NCI-H2227 (cell line): ENCODE measurements at regions not wholly inside any gene's neighbourhood (a gene's known extent, or its start where the extent isn't known, plus 50 kb on each side); places are given as distances from the start of the nearest gene placed in this dataset.
A peak's percentile ranks its signal among the peaks of the same experiment; 100 is the strongest.

Experiments
- DNase-seq: peaks from one replicate; lab custom pipeline; 2025; ENCODE audit not compliant: unreplicated experiment; lab: John Stamatoyannopoulos, UW

DNA sequence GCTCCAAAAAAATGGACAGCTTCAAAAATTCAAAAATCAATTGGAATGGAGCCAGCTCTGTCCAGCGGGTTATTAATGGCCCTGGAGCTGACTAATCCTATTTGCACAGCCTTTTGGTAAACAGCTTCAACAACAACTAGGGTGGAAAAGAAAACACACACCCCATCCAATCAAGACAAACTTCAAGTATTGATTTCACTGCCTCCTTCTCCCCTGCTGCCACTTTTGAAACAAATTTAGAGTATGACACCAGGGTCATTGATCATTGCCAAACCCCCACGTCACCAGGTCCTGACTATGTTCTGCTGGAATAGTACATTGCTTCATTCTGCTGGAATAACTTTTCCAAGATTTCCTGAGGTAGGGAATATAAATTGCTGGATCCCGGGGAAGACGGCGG lies 56.8 kb upstream of the GTF3A start:
- DNase-seq = no peak

DNA sequence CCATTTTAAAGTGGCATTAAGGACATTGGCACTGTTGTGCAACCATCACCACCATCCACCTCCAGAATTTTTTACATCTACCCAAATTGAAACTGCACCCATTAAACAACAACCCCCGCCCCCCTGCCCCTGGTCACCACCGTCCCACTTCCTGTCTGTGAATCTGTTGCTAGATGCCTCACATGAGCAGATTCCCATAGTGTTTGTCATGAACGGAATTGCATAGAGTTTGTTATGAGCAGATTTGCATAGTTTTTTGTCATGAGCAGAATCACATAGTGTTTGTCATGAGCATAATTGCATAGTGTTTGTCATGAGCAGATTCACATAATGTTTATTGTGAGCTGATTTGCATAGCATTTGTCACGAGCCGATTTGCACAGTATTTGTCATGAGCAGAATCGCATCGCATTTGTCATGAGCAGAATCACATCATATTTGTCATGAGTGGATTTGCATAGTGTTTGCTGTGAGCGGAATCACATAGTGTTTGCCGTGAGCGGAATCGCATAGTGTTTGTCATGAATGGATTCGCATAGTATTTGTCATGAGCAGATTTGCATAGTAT lies 54.0 kb upstream of the GTF3A start:
- no peak for DNase-seq

DNA sequence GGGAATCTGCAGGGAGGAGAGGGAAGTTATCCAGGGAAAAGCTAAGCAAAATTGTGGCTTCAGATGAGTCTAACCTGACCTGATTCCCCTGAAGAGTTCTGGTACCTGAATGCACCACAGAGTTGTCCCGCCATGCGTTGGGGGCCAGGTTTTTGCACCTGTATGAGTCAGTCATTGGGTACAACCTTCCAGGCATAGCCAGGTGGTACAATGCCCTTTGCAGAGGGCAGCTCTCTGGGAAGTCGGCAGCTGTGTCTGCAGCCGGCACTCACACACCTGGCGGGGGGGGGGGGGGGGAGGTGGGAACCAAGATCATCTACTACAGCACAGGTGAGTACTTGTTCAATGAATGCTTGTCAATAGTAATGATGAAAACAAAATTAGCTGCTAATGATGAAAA lies 52.5 kb upstream of the GTF3A start:
- DNase-seq = no peak

DNA sequence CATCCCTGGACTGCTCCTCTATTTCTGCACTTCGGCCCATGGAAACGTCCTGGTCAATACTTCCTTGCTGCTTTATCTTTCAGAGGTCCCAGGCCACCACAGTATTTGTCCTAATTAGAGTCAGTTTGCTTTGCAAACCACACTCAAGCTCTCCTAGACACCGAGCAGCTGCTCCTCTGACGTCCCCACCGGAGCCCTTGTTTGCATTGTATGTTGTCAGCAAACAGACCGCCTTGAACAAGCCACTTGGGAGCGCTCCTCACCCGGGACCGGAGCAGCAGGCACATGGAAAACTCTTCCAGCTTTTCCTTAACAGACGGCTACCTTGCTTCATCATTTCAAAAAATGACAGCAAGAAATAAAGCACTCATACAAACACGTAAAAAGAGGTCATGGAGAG lies 51.5 kb upstream of the GTF3A start:
- peak; percentile 34 for DNase-seq

DNA sequence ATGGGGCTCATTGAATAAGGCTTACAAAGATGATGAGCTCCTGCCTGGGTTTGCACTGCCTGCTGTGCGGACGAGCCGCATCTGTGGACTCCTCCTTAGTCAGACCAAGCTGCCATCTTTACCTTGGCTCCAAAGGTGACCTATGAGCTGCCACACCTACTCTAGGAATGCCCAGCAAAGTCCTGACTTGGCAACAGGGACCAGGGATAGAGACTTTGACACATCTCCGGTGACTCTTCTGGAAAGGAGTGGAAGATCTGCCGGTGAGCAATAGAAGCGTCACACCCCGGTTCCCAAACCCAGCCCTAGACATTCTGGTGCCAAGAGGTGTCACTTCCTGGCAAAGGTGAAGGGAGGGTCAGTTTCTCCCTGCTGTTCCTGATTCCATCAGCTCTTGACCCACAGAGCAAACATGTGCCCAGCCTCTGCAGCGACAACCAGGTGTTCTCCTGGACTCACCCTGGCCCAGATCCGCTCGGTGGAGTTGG lies 50.2 kb upstream of the GTF3A start:
- no peak for DNase-seq
